ENCODE measurements at regions not wholly inside any gene's neighbourhood (a gene's known extent, or its start where the extent isn't known, plus 50 kb on each side); places are given as distances from the start of the nearest gene placed in this dataset.

GRCh38 chr5:130808691-130809090 is 356.4 kb downstream of the HINT1 start:
- Histone ChIP-seq H2AFZ (ENCODE audit: low read depth, low read length, poor library complexity, severe bottlenecking) (no peak overlapping the region), H3K9me3 (ENCODE audit: control insufficient read depth in 1 of 2, insufficient read depth in 1 of 2, low read depth in 1 of 2, low read length in 2 of 2) (no peaks in the 10 kb centered on the region), H3K4me2 (ENCODE audit: low read length) (no peak overlapping the region), H3K9me2 (ENCODE audit: insufficient read depth) (no peaks in the 10 kb centered on the region), H3K4me3 (replicated peaks in 1 of 2; ENCODE audit: low read depth in 1 of 2, low read length in 2 of 2) (no peak overlapping the region), H3K27ac (ENCODE audit: low read depth, low read length) (no peak overlapping the region), H3K36me3 (ENCODE audit: control insufficient read depth in 1 of 2, insufficient read depth in 2 of 2, low read length in 2 of 2) (no peaks in the 10 kb centered on the region), H4K20me1 (ENCODE audit: insufficient read depth) (no peaks in the 10 kb centered on the region), H3K27me3 (ENCODE audit: insufficient read depth, low read length) (no peaks in the 10 kb centered on the region), H3K79me2 (ENCODE audit: insufficient read depth, low read length) (no peaks in the 10 kb centered on the region), H3K4me1 (ENCODE audit: control insufficient read depth in 1 of 2, insufficient read depth in 2 of 2, low read length in 2 of 2) (no peaks in the 10 kb centered on the region), H3K9ac (ENCODE audit: low read length) (no peak overlapping the region)
- TF ChIP-seq CBX3 (IDR thresholded peaks at IDR 0.05; ENCODE audit: low read depth) (no peak), RAD21 (IDR thresholded peaks at IDR 0.05; ENCODE audit: low read depth) (no peak), ELF1 (IDR thresholded peaks at IDR 0.05; ENCODE audit: borderline replicate concordance, low read depth) (no peak), SP1 (IDR thresholded peaks at IDR 0.05; ENCODE audit: low read depth) (no peak), ZFX (IDR thresholded peaks at IDR 0.05) (no peak), EGR1 (IDR thresholded peaks at IDR 0.05; ENCODE audit: low read depth) (no peak), FOSL1 (IDR thresholded peaks at IDR 0.05; ENCODE audit: low read depth) (no peak), CEBPB (IDR thresholded peaks at IDR 0.05; ENCODE audit: low read depth) (no peak), ZBTB33 (IDR thresholded peaks at IDR 0.05; ENCODE audit: extremely low read depth, insufficient replicate concordance, low read length) (no peak), ZNF274 (IDR thresholded peaks at IDR 0.05; ENCODE audit: low read depth, low read length) (no peak), JUND (IDR thresholded peaks at IDR 0.05) (no peak), CTCF (IDR thresholded peaks at IDR 0.05 in 2 of 3, conservative IDR thresholded peaks at IDR 0.05 in 1 of 3; ENCODE audit: borderline replicate concordance in 1 of 3, insufficient read depth in 1 of 3, low read depth in 2 of 3, low read length in 2 of 3) (no peak), EZH2 (IDR thresholded peaks at IDR 0.05) (no peak), SRF (IDR thresholded peaks at IDR 0.05; ENCODE audit: low read depth) (no peak)
- RAD21 ChIA-PET (ENCODE audit: low non-redundant PET in 1 of 2, low total read pairs in 2 of 2, uncharacterized antibody in 2 of 2, unreplicated experiment in 2 of 2) = no interaction called here
- DNase-seq (ENCODE audit: low read depth, low spot score) (no peak), ATAC-seq (no peak)
- POLR2A ChIA-PET = no interaction called here
- CTCF ChIA-PET = no interaction called here
- no TSS peak for BruUV-seq (replicated peaks)
- intact Hi-C loops (cut with micrococcal nuclease) = no loop called here

Data from HCT116 (cell line).